Heart left ventricle (tissue), 13 donors: ENCODE measurements at regions not wholly inside any gene's neighbourhood (a gene's known extent, or its start where the extent isn't known, plus 50 kb on each side); places are given as distances from the start of the nearest gene placed in this dataset.

Experiments
- POLR2A ChIP-seq, 2 donors: fragments of 450-650 bp; IDR thresholded peaks; one replicate each; pipeline ENCODE4 v1.6.1; 2017; ENCODE audit warnings: antibody characterized with exemption in 2 of 2, mild to moderate bottlenecking in 2 of 2, moderate library complexity in 2 of 2
- TF ChIP-seq, protein P1 (sequence below), 12 donors: fragments of 200-600 bp; sonication (generic) in 4 of 12; IDR thresholded peaks; one replicate each; pipeline versions ENCODE4 v1.5.0 to v1.8.0; 2018 to 2022; ENCODE audit warnings: antibody characterized with exemption in 12 of 12, mild to moderate bottlenecking in 5 of 12
- donor health status: ischemic (EF 13 %, LVEDD 7.1; RV severe dilation, severe dysfunction).
- donor health status: DM: no; HTN: yes; CAD: no.
- donor health status: DM: no; HTN: no; CAD: no.
- donor health status: ischemic (EF 25% LVEDD 6.9; RV normal size, moderate dysfunction).
- donor health status: ischemic (EF 25% LVEDD 5.7; RV mildly dilated, moderate dysfunction).
- donor health status: ischemic (EF 35%, LVEDD 5.7; RV mildly dilated, moderate dysfunction).
- donor health status: nonischemic (EF 11% LVEDD 7.7; RV severe dilation, severe dysfunction).
- donor health status: DM: yes; HTN: yes; CAD: no.
- donor health status: PGD.
- donor health status: ischemic (EF 29% LVEDD 5.4; RV normal size, mild dysfunction).
- donor health status: nonischemic (EF 23%, LVEDD 6.1; RV moderate dilation, normal function).

DNA sequence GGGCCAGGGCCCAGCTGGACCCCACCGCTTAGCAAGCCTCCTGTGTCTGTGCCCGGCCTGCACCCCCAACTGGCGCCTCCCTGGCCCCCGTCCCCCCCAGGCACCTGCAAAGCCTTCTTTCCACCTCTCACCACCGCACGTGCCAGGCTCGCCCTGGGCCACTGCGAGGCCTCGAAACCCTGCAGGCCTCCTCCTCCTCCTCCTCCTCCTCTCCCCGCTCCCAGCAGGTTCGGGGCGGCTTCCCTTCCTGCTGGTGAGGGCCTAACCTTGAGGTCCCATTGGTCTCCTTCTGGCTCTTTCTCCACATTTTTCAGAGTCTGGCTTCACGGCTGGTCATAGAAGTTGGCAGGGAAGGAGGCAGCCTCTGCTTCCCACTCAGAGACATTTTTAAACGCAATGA is 76.8 kb upstream of the GATA5 start:
- TF ChIP-seq, protein P1, sequence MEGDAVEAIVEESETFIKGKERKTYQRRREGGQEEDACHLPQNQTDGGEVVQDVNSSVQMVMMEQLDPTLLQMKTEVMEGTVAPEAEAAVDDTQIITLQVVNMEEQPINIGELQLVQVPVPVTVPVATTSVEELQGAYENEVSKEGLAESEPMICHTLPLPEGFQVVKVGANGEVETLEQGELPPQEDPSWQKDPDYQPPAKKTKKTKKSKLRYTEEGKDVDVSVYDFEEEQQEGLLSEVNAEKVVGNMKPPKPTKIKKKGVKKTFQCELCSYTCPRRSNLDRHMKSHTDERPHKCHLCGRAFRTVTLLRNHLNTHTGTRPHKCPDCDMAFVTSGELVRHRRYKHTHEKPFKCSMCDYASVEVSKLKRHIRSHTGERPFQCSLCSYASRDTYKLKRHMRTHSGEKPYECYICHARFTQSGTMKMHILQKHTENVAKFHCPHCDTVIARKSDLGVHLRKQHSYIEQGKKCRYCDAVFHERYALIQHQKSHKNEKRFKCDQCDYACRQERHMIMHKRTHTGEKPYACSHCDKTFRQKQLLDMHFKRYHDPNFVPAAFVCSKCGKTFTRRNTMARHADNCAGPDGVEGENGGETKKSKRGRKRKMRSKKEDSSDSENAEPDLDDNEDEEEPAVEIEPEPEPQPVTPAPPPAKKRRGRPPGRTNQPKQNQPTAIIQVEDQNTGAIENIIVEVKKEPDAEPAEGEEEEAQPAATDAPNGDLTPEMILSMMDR (IDR thresholded peaks at IDR 0.05): no peak
- no peak for TF ChIP-seq POLR2A (IDR thresholded peaks at IDR 0.05)
